ENCODE measurements at regions not wholly inside any gene's neighbourhood (a gene's known extent, or its start where the extent isn't known, plus 50 kb on each side); places are given as distances from the start of the nearest gene placed in this dataset.

DNA sequence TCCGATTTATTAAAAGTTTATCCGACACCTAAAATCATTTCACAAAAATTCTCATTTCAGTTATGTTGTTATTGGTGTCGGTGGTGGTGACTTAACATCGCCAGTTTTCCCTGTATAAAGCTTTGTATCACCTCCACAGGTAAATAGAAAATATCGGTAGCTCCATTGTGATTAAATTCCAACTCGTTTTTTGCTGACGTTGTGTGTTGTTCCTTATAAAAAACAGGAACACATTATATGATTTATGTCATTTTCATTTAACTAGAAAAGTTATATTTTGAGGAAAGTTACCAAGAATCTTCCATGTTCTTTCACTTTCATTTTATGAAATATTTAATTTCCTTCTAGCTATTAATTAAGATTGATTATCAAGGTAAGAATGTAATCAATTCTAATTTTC is 635.9 kb downstream of the CDH18 start:
- TF ChIP-seq, protein P1, sequence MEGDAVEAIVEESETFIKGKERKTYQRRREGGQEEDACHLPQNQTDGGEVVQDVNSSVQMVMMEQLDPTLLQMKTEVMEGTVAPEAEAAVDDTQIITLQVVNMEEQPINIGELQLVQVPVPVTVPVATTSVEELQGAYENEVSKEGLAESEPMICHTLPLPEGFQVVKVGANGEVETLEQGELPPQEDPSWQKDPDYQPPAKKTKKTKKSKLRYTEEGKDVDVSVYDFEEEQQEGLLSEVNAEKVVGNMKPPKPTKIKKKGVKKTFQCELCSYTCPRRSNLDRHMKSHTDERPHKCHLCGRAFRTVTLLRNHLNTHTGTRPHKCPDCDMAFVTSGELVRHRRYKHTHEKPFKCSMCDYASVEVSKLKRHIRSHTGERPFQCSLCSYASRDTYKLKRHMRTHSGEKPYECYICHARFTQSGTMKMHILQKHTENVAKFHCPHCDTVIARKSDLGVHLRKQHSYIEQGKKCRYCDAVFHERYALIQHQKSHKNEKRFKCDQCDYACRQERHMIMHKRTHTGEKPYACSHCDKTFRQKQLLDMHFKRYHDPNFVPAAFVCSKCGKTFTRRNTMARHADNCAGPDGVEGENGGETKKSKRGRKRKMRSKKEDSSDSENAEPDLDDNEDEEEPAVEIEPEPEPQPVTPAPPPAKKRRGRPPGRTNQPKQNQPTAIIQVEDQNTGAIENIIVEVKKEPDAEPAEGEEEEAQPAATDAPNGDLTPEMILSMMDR (IDR thresholded peaks at IDR 0.05 in 4 of 5, conservative IDR thresholded peaks at IDR 0.05 in 1 of 5): no peak
- TF ChIP-seq POLR2A (IDR thresholded peaks at IDR 0.05): no peak
